ENCODE measurements at regions not wholly inside any gene's neighbourhood (a gene's known extent, or its start where the extent isn't known, plus 50 kb on each side); places are given as distances from the start of the nearest gene placed in this dataset.

DNA sequence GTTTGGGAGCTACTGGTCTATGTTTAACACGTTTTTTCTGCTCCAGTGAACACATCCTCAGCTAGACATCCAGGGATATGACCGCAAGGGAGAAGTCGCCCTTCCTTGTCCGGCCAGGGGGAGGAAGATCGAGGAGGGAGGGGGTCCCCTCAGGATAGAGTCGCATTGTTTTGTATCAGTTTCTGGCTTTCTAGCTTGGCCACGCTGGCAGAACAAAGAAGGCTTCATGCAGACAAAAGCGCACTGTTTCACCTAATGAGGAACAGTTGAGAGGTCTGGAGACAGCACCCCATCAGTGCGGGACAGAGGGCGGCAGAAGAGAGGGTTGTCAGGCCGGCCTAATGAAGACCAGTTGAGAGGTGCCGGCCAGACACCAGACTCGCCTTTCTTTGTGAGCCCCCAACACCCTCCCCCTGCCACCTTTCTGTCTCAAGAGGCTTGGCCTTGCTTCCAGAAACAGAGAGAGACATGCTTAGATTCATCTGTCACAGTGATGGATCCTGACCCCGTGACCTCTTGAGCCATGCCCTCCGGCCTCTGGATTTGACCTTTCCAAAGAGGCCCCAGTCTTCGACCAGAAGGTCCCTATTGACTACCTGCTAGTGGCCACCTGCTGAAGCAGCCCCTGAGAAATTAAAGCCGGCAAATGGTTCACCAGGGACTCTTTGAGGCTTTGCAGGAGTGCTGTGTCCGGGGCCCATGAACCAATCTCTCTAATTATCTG lies 254.7 kb upstream of the TBX3 start:
- ChIA-PET CTCF (interaction anchor here (0.7 kb wide), 1 partner anchor 46 kb away, joined by 3 read pairs; no protein-coding TSS in a partner anchor), POLR2A (no interaction called here)
- FAIRE-seq = no peak
- dilution Hi-C loops (cut with MboI; ENCODE audit: extremely low pct_ligation_motif_present, low sequenced_read_pairs) (no loop called here), intact Hi-C loops (cut with micrococcal nuclease) (no loop called here)
- H3K9me3 ChIP-seq (replicated peaks; ENCODE audit: control insufficient read depth, insufficient read depth, low read length) = peaks cover 6% of the 10 kb centered on the region
- H3K79me2 ChIP-seq (ENCODE audit: control insufficient read depth, insufficient read depth, low read length) = no peaks in the 10 kb centered on the region
- no peak overlapping the region for H3K27ac ChIP-seq (ENCODE audit: insufficient read depth, low read depth, low read length)
- no TSS peak for BruUV-seq (replicated peaks)
- no peaks in the 10 kb centered on the region for H3K9me1 ChIP-seq (replicated peaks; ENCODE audit: control insufficient read depth, extremely low read depth, insufficient read depth, low read length)
- no peak overlapping the region for H2AFZ ChIP-seq (ENCODE audit: low read depth, low read length)
- H3K4me3 ChIP-seq (replicated peaks in 1 of 3; ENCODE audit: insufficient read depth in 1 of 3, low read depth in 1 of 3, low read length in 3 of 3) = no peak overlapping the region
- H3K27me3 ChIP-seq (ENCODE audit: control insufficient read depth in 2 of 2, insufficient read depth in 2 of 2, low read length in 2 of 2) = no peaks in the 10 kb centered on the region
- no peak for TF ChIP-seq POLR2AphosphoS5 (IDR thresholded peaks at IDR 0.05; ENCODE audit: insufficient read depth, low read depth, low read length)
- TF ChIP-seq EZH2 (IDR thresholded peaks at IDR 0.05; ENCODE audit: borderline replicate concordance, low read depth, low read length, severe bottlenecking) = no peak
- TF ChIP-seq FOS (IDR thresholded peaks at IDR 0.05; ENCODE audit: borderline replicate concordance, insufficient read depth, low read length) = no peak
- no peak for TF ChIP-seq JUN (IDR thresholded peaks at IDR 0.05; ENCODE audit: borderline replicate concordance, insufficient read depth, insufficient read length, low read depth)
- no peak for TF ChIP-seq MYC (IDR thresholded peaks at IDR 0.05; ENCODE audit: low read depth, low read length)
- no peak for TF ChIP-seq GATA2 (IDR thresholded peaks at IDR 0.05; ENCODE audit: insufficient read depth, insufficient read length, low read depth, low read length)
- no peak for TF ChIP-seq POLR2A (IDR thresholded peaks at IDR 0.05; ENCODE audit: low read depth, low read length)
- TF ChIP-seq, protein P1, sequence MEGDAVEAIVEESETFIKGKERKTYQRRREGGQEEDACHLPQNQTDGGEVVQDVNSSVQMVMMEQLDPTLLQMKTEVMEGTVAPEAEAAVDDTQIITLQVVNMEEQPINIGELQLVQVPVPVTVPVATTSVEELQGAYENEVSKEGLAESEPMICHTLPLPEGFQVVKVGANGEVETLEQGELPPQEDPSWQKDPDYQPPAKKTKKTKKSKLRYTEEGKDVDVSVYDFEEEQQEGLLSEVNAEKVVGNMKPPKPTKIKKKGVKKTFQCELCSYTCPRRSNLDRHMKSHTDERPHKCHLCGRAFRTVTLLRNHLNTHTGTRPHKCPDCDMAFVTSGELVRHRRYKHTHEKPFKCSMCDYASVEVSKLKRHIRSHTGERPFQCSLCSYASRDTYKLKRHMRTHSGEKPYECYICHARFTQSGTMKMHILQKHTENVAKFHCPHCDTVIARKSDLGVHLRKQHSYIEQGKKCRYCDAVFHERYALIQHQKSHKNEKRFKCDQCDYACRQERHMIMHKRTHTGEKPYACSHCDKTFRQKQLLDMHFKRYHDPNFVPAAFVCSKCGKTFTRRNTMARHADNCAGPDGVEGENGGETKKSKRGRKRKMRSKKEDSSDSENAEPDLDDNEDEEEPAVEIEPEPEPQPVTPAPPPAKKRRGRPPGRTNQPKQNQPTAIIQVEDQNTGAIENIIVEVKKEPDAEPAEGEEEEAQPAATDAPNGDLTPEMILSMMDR (IDR thresholded peaks at IDR 0.05; ENCODE audit: extremely low read depth in 1 of 2, insufficient read depth in 1 of 2, low read depth in 1 of 2, low read length in 2 of 2) = no peak
- H3K36me3 ChIP-seq (ENCODE audit: control insufficient read depth in 2 of 2, extremely low read depth in 1 of 2, insufficient read depth in 2 of 2, low read length in 2 of 2) = no peaks in the 10 kb centered on the region
- DNase-seq (ENCODE audit: low read depth, low spot score) = no peak
- H4K20me1 ChIP-seq (replicated peaks; ENCODE audit: control insufficient read depth, extremely low read depth, insufficient read depth, low read length) = no peaks in the 10 kb centered on the region
- no peak overlapping the region for H3K4me2 ChIP-seq (ENCODE audit: insufficient read depth, low read length)
- H3K4me1 ChIP-seq (ENCODE audit: control insufficient read depth, extremely low read depth, insufficient read depth, low read length) = no peaks in the 10 kb centered on the region
- H3K9ac ChIP-seq (replicated peaks; ENCODE audit: extremely low read depth, insufficient read depth, low read length) = no peak overlapping the region

Data from endothelial cell of umbilical vein (primary cell).